GM21825 (cell line): ENCODE measurements at regions not wholly inside any gene's neighbourhood (a gene's known extent, or its start where the extent isn't known, plus 50 kb on each side); places are given as distances from the start of the nearest gene placed in this dataset.
"Not testable (repeated sequence)": the region's sequence is repeated elsewhere in the genome, so short reads cannot be mapped to it uniquely, and the experiment has no call there.

Experiments used
- ATAC-seq: cut with Tn5 transposase; IDR thresholded peaks from one replicate; pipeline ENCODE4 v1.9.1; 2021; ENCODE audit warnings: mild to moderate bottlenecking, moderate library complexity; ENCODE audit not compliant: unreplicated experiment

- no peak for ATAC-seq
Measured at GRCh38 chr2:56018267-56018666, 94.7 kb upstream of the EFEMP1 start.

GRCh38 chr2:56021136-56021474, 97.5 kb upstream of the EFEMP1 start:
- ATAC-seq = no peak

GRCh38 chr2:56021579-56021978, 98.0 kb upstream of the EFEMP1 start:
- ATAC-seq = no peak

GRCh38 chr2:56025469-56026193, 102.0 kb upstream of the EFEMP1 start:
- no peak for ATAC-seq

GRCh38 chr2:56026828-56027227, 103.2 kb upstream of the EFEMP1 start:
- no peak for ATAC-seq

- ATAC-seq = no peak
Measured at GRCh38 chr2:56030062-56030461, 106.5 kb upstream of the EFEMP1 start.

DNA sequence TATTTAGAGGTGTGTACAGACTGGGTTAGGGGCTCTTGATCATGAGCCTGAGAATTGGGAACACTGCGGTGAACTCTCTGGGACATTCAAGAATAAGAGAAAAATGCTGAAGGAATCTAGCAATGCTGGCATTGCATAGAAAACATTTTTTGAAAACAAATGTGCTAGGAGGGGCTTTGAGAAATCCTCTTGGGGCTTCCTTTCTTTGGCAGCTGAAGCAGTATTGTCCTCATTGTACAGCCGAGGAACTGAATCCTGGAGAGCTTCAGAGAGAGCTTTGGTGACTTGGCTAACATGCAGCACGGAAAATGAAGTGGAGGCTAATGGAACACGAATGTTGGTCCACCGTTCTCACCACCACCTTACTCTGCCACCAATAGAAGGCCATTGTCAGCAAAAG, 107.3 kb upstream of the EFEMP1 start:
- no peak for ATAC-seq

- ATAC-seq = no peak
Measured at GRCh38 chr2:56034258-56034657, 110.7 kb upstream of the EFEMP1 start.

GRCh38 chr2:56040189-56040588, 116.6 kb upstream of the EFEMP1 start:
- no peak for ATAC-seq

- no peak for ATAC-seq
Measured at GRCh38 chr2:56040834-56041233, 117.3 kb upstream of the EFEMP1 start.

GRCh38 chr2:56047136-56047535, 123.6 kb upstream of the EFEMP1 start:
- ATAC-seq = no peak

DNA sequence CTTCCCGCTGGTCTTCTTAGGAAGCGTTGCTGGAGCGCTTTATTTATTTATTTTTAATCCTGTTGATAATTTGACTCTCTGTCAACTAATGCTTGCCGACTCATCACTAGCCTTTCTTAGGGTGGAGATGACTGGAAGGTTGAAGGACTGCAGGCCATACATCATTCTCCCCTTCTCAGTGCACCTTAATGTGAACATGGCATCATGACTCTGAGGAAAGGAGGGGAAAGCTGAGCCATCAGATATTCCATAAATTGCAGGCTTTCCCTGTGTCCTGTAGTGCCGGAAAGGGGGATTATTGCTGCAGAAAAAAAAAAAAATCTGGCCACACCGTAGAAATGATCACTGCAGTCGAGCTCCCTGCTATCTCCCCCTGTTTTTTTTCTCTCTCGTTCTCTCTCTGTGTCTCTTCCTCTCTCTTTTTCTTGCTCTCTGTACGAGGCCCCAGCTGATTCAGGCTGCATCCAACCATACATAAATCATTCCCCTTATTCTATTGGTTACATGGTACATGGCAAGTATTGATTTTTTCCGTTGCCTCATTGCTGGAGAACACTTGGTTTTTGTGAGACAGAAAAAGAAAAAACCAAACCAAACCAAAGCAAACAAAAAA, 125.8 kb upstream of the EFEMP1 start:
- no peak for ATAC-seq

GRCh38 chr2:56053679-56054078, 130.1 kb upstream of the EFEMP1 start:
- no peak for ATAC-seq

- ATAC-seq = no peak
Measured at GRCh38 chr2:56055405-56055804, 128.4 kb upstream of the CCDC85A start.

DNA sequence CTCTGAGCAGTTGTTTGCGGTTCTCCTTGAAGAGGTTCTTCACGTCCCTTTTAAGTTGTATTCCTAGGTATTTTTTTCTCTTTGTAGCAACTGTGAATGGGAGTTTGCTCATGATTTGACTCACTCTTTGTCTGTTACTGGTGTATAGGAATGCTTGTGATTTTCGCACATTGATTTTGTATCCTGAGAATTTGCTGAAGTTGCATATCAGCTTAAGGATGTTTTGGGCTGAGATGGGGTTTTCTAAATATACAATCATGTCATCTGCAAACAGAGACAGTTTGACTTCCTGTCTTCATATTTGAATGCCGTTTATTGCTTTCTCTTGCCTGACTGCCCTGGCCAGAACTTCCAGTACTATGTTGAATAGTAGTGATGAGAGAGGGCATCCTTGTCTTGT, 122.5 kb upstream of the CCDC85A start:
- not testable (repeated sequence) for ATAC-seq

GRCh38 chr2:56068746-56069145, 115.0 kb upstream of the CCDC85A start:
- no peak for ATAC-seq

DNA sequence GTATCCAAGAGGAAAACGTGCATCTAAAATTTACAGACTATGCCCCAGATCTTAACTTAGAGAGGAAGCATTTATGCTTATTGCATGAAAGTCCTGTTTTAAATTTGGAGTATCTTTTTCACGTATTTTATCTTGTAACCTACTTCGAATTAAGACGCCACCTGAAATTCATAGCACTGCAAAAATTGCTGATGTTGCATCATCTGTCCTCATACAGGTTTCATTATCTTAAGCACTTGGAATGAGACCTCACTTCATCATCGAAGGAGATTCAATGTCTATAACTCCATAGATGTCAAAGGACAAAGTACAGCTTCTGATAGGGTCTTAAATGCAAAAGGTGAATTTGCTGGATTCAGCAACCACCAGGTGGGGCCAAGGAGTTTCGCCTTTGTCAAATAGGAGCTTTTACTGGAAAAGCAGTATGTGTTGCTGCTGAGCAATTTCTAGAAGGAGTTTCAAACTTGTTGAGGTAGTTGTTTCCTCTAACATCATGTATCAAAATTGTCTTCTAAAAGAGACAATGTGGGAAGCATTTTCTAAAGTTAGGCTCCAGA, 106.4 kb upstream of the CCDC85A start:
- no peak for ATAC-seq

GRCh38 chr2:56082665-56083064, 101.1 kb upstream of the CCDC85A start:
- ATAC-seq = no peak

GRCh38 chr2:56084111-56084901, 99.5 kb upstream of the CCDC85A start:
- no peak for ATAC-seq

- no peak for ATAC-seq
Measured at GRCh38 chr2:56086336-56086735, 97.5 kb upstream of the CCDC85A start.

GRCh38 chr2:56088411-56088810, 95.4 kb upstream of the CCDC85A start:
- ATAC-seq = no peak

- no peak for ATAC-seq
Measured at GRCh38 chr2:56089931-56090330, 93.9 kb upstream of the CCDC85A start.
